ENCODE measurements at regions not wholly inside any gene's neighbourhood (a gene's known extent, or its start where the extent isn't known, plus 50 kb on each side); places are given as distances from the start of the nearest gene placed in this dataset.

GRCh38 chr18:10038268-10038667, 124.5 kb downstream of the VAPA start:
- Histone ChIP-seq H3K27me3 (ENCODE audit: insufficient read depth, poor library complexity, severe bottlenecking) (peaks cover 6% of the 10 kb centered on the region), H3K4me3 (replicated peaks; ENCODE audit: insufficient read depth, low read length) (no peak overlapping the region), H3K27ac (replicated peaks) (no peak overlapping the region)
- TF ChIP-seq SPI1 (IDR thresholded peaks at IDR 0.05; ENCODE audit: borderline replicate concordance, low read depth) (no peak), GABPA (IDR thresholded peaks at IDR 0.05; ENCODE audit: low read depth) (no peak), POLR2AphosphoS5 (IDR thresholded peaks at IDR 0.05; ENCODE audit: low read depth) (no peak), CTCF (IDR thresholded peaks at IDR 0.05; ENCODE audit: insufficient read depth, low read length) (peak; percentile 17), REST (IDR thresholded peaks at IDR 0.05; ENCODE audit: insufficient replicate concordance, low read depth) (no peak)
- no peak for DNase-seq (ENCODE audit: low read depth in 1 of 2, low spot score in 1 of 2)

- TF ChIP-seq CTCF (IDR thresholded peaks at IDR 0.05; ENCODE audit: insufficient read depth, low read length), result no peak
- TF ChIP-seq POLR2AphosphoS5 (IDR thresholded peaks at IDR 0.05; ENCODE audit: low read depth), result no peak
- TF ChIP-seq GABPA (IDR thresholded peaks at IDR 0.05; ENCODE audit: low read depth), result no peak
- TF ChIP-seq SPI1 (IDR thresholded peaks at IDR 0.05; ENCODE audit: borderline replicate concordance, low read depth), result no peak
- TF ChIP-seq REST (IDR thresholded peaks at IDR 0.05; ENCODE audit: insufficient replicate concordance, low read depth), result no peak
- Histone ChIP-seq H3K27me3 (ENCODE audit: insufficient read depth, poor library complexity, severe bottlenecking) (peaks cover 6% of the 10 kb centered on the region), H3K4me3 (replicated peaks; ENCODE audit: insufficient read depth, low read length) (no peak overlapping the region), H3K27ac (replicated peaks) (no peak overlapping the region)
- DNase-seq (ENCODE audit: low read depth in 1 of 2, low spot score in 1 of 2), result no peak
Measured at GRCh38 chr18:10040287-10041011, 126.6 kb downstream of the VAPA start.

GRCh38 chr18:10041180-10041579, 127.4 kb downstream of the VAPA start:
- TF ChIP-seq SPI1 (IDR thresholded peaks at IDR 0.05; ENCODE audit: borderline replicate concordance, low read depth) (no peak), CTCF (IDR thresholded peaks at IDR 0.05; ENCODE audit: insufficient read depth, low read length) (no peak), REST (IDR thresholded peaks at IDR 0.05; ENCODE audit: insufficient replicate concordance, low read depth) (no peak), POLR2AphosphoS5 (IDR thresholded peaks at IDR 0.05; ENCODE audit: low read depth) (no peak), GABPA (IDR thresholded peaks at IDR 0.05; ENCODE audit: low read depth) (no peak)
- H3K4me3 ChIP-seq (replicated peaks; ENCODE audit: insufficient read depth, low read length), result no peak overlapping the region
- H3K27me3 ChIP-seq (ENCODE audit: insufficient read depth, poor library complexity, severe bottlenecking), result no peaks in the 10 kb centered on the region
- DNase-seq (ENCODE audit: low read depth in 1 of 2, low spot score in 1 of 2), result no peak
- no peak overlapping the region for H3K27ac ChIP-seq (replicated peaks)

Data from HL-60 (cell line).